LNCaP clone FGC (cell line): ENCODE measurements at regions not wholly inside any gene's neighbourhood (a gene's known extent, or its start where the extent isn't known, plus 50 kb on each side); places are given as distances from the start of the nearest gene placed in this dataset.

Experiments used
- DNase-seq: peaks from one replicate; pipeline ENCODE4 v3.0.0-alpha.2; 2011; ENCODE audit warnings: low read depth
- H3K4me3 ChIP-seq: 2 replicates; pipeline ENCODE4 v1.5.1; 2011; ENCODE audit warnings: mild to moderate bottlenecking, low read depth, low read length, control low read depth
- TF ChIP-seq, protein P1 (sequence below): IDR thresholded peaks from 2 replicates; pipeline ENCODE4 v1.5.1; 2012; ENCODE audit warnings: mild to moderate bottlenecking; ENCODE audit not compliant: control insufficient read depth, insufficient read depth; ENCODE audit errors: extremely low read depth

DNA sequence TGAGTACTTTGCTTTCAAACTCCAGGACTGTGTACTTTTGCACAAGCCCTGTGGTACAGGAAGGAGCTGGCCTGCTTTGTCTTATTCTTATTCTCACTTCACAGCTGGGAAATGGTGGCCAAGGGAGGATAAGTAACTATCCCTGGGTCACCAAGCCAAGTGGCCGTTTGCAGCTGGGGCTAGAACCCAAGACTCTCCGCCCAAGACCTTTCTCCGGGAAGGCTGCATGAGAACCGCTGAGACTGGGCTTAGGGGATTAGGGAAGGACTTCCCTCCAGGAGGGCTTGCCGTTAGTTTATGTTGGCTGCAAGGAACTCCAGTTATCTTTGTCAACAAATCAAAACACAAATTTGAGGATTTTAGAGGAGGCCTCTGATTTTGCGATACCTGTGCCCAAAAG is 109.5 kb upstream of the ADRA1D start:
- TF ChIP-seq, protein P1, sequence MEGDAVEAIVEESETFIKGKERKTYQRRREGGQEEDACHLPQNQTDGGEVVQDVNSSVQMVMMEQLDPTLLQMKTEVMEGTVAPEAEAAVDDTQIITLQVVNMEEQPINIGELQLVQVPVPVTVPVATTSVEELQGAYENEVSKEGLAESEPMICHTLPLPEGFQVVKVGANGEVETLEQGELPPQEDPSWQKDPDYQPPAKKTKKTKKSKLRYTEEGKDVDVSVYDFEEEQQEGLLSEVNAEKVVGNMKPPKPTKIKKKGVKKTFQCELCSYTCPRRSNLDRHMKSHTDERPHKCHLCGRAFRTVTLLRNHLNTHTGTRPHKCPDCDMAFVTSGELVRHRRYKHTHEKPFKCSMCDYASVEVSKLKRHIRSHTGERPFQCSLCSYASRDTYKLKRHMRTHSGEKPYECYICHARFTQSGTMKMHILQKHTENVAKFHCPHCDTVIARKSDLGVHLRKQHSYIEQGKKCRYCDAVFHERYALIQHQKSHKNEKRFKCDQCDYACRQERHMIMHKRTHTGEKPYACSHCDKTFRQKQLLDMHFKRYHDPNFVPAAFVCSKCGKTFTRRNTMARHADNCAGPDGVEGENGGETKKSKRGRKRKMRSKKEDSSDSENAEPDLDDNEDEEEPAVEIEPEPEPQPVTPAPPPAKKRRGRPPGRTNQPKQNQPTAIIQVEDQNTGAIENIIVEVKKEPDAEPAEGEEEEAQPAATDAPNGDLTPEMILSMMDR: no peak
- H3K4me3 ChIP-seq: no peak overlapping the region
- no peak for DNase-seq

DNA sequence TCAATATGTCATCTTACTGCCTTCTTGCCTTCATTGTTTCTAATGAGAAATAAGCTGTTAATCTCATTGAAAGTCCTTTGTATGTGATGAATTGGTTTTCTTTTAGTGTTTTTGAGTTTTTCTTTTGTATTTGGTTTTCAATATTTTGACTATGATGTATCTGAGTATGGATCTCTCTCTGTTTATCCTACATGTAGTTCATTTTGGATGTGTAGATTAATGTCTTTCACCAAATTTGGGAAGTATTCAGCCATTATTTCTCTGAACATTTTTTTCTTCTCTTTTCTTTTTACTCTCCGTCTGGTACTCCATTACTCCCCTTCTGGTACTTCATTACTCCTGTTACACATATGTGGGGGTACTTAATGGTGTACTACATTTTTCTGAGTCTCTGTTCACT is 103.3 kb upstream of the ADRA1D start:
- DNase-seq: no peak
- TF ChIP-seq, protein P1: no peak
- no peak overlapping the region for H3K4me3 ChIP-seq

DNA sequence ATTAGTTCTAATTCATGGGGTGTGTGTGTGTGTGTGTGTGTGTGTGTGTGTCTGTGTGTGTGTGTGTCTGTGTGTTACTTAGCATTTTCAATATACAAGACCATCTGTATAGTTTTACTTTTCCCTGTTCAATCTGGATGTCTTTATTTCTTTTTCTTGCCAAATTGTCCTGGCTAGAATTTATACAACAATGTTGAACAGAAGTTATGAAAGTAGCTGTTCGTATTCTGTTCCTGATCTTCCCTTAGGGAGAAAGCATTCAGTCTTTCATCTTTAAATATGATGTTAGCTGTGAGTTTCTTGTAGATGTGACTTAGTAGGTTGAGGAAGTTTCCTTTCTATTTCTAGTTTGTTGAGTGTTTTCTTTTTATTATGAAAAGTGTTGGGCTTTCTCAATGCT is 101.0 kb upstream of the ADRA1D start:
- TF ChIP-seq, protein P1: no peak
- no peak overlapping the region for H3K4me3 ChIP-seq
- no peak for DNase-seq

DNA sequence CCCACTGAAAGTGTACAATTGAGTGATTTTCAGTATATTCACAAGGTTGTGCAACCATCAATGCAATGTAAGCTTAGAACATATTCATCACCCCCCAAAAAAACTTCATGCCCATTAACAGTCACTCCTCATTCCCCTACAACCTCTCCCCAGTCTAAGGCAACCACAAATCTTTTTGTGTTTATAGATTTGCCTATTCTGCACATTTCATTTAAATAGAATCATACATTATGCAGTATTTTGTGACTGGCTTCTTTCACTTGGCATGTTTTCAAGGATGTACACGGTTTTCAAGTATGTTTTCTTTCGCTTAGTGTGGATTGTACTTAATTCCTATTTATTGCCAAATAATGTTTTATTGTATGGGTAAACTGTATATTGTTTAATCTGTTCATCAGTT is 95.6 kb upstream of the ADRA1D start:
- DNase-seq: no peak
- H3K4me3 ChIP-seq: no peak overlapping the region
- TF ChIP-seq, protein P1: no peak

DNA sequence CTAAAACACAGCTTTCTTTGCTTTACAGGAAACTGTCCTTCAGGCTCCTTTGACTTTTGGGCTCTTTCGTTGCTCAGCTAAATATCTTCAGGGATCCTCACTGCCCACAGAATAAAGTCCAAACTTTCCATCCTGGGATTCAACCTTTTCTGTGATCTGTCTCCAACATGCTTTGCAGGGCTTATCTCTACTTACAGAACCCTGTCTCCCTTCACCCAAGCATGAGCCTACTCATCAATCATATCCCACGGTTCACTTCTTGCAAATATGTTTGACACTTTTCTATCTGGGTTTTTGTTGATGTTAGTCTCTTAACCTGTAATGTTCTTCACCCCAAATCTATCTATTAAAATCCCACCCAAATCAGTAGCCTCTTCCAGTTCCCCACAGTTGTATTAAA is 93.5 kb upstream of the ADRA1D start:
- TF ChIP-seq, protein P1: no peak
- no peak overlapping the region for H3K4me3 ChIP-seq

GRCh38 chr20:4341804-4342485 is 92.9 kb upstream of the ADRA1D start:
- no peak overlapping the region for H3K4me3 ChIP-seq
- DNase-seq: no peak
- TF ChIP-seq, protein P1: no peak

More for the DNA sequence above, 93.5 kb upstream of the ADRA1D start:
- no peak for DNase-seq

DNA sequence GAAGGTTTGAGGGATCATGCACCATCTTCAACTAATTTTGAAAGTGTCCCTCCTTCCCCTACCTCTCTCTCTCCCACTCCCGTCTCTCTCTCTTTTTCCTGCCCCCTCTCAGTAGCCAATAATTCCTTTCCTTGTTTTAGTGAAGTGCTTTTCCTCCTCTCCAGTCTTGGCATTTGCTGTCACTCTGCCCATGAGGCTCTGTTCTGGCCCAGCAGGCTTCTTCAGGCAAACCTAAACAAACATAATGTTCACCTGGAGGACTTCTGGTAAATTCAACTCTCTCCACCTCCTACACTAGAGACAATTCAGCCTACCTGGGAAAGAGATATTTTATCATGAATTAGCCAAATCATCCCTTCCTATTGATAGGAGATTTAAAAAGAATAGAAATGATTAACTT is 86.6 kb upstream of the ADRA1D start:
- DNase-seq: no peak
- H3K4me3 ChIP-seq: no peak overlapping the region
- TF ChIP-seq, protein P1: no peak
